HUDEP-2 (cell line): ENCODE measurements at regions not wholly inside any gene's neighbourhood (a gene's known extent, or its start where the extent isn't known, plus 50 kb on each side); places are given as distances from the start of the nearest gene placed in this dataset.
"Not testable (repeated sequence)": the region's sequence is repeated elsewhere in the genome, so short reads cannot be mapped to it uniquely, and the experiment has no call there.

Source experiments
- DNase-seq, 76 experiments: peaks; one replicate each; lab custom pipeline; 2025; ENCODE audit not compliant: unreplicated experiment in 76 of 76; lab: John Stamatoyannopoulos, UW

- not testable (repeated sequence) for DNase-seq
Measured at GRCh38 chr17:20681746-20682722, 102.5 kb downstream of the CDRT15L2 start.

- not testable (repeated sequence) for DNase-seq
Measured at GRCh38 chr17:20683651-20684229, 104.2 kb downstream of the CDRT15L2 start.

- DNase-seq, result not testable (repeated sequence)
Measured at GRCh38 chr17:20684975-20685374, 105.5 kb downstream of the CDRT15L2 start.

GRCh38 chr17:20687584-20687983 lies 108.1 kb downstream of the CDRT15L2 start:
- DNase-seq, result not testable (repeated sequence)

- DNase-seq, result not testable (repeated sequence)
Measured at GRCh38 chr17:20689170-20689749, 109.7 kb downstream of the CDRT15L2 start.

GRCh38 chr17:20692706-20693105 lies 113.2 kb downstream of the CDRT15L2 start:
- DNase-seq, result not testable (repeated sequence)

- not testable (repeated sequence) for DNase-seq
Measured at GRCh38 chr17:20695871-20696270, 116.3 kb downstream of the CDRT15L2 start.

GRCh38 chr17:20698463-20699206 lies 119.1 kb downstream of the CDRT15L2 start:
- DNase-seq, result not testable (repeated sequence)

GRCh38 chr17:20700528-20700927 lies 121.0 kb downstream of the CDRT15L2 start:
- not testable (repeated sequence) for DNase-seq

- DNase-seq, result peak in 2 of 76 experiments; percentile 1 to 6
Measured at GRCh38 chr17:20701366-20701765, 121.8 kb downstream of the CDRT15L2 start.

GRCh38 chr17:20702692-20703091 lies 123.2 kb downstream of the CDRT15L2 start:
- no peak for DNase-seq

- no peak for DNase-seq
Measured at GRCh38 chr17:20703781-20704180, 124.3 kb downstream of the CDRT15L2 start.

- DNase-seq, result not testable (repeated sequence)
Measured at GRCh38 chr17:20705186-20705585, 125.7 kb downstream of the CDRT15L2 start.

GRCh38 chr17:20706751-20707373 lies 127.3 kb downstream of the CDRT15L2 start:
- no peak for DNase-seq

- not testable (repeated sequence) for DNase-seq
Measured at GRCh38 chr17:20708821-20709220, 129.3 kb downstream of the CDRT15L2 start.

GRCh38 chr17:20716481-20716880 lies 137.0 kb downstream of the CDRT15L2 start:
- not testable (repeated sequence) for DNase-seq

GRCh38 chr17:20721171-20721570 lies 141.6 kb downstream of the CDRT15L2 start:
- DNase-seq, result no peak

- DNase-seq, result not testable (repeated sequence)
Measured at GRCh38 chr17:20724391-20724790, 144.9 kb downstream of the CDRT15L2 start.

GRCh38 chr17:20727201-20727600 lies 147.7 kb downstream of the CDRT15L2 start:
- DNase-seq, result not testable (repeated sequence)

GRCh38 chr17:20728181-20728580 lies 148.7 kb downstream of the CDRT15L2 start:
- no peak for DNase-seq
